Gastrocnemius medialis (tissue), 4 donors: ENCODE measurements at regions not wholly inside any gene's neighbourhood (a gene's known extent, or its start where the extent isn't known, plus 50 kb on each side); places are given as distances from the start of the nearest gene placed in this dataset.

ENCODE experiments used
- ATAC-seq, 2 donors: fragments of 150-250 bp; one replicate each; pipeline ENCODE4 v1.9.1; 2016
- DNase-seq, 2 donors: peaks; one replicate each; pipeline ENCODE4 v3.0.0-alpha.2; 2019
- H3K27ac ChIP-seq, 4 donors: fragments of 200-600 bp; sonication (generic); 1 replicate in 1 of 4; 2 replicates in 3 of 4; pipeline ENCODE4 v1.5.1; 2016 to 2018; ENCODE audit warnings: mild to moderate bottlenecking in 2 of 4, moderate library complexity in 1 of 4
- H3K27me3 ChIP-seq, 3 donors: fragments of 200-600 bp; sonication (generic) in 2 of 3; 1 replicate in 1 of 3; 2 replicates in 2 of 3; pipeline versions ENCODE4 v1.5.1 to v1.6.0; 2016 to 2019; ENCODE audit warnings: mild to moderate bottlenecking in 1 of 3, moderate library complexity in 1 of 3
- H3K36me3 ChIP-seq, 2 donors: fragments of 200-600 bp; sonication (generic) in 1 of 2; one replicate each; pipeline ENCODE4 v1.5.1; 2017 to 2018
- H3K4me1 ChIP-seq, 2 donors: fragments of 200-600 bp; sonication (generic) in 1 of 2; one replicate each; pipeline ENCODE4 v1.5.1; 2016 to 2017; ENCODE audit warnings: mild to moderate bottlenecking in 2 of 2
- H3K4me3 ChIP-seq, 4 donors: fragments of 200-600 bp; sonication (generic) in 3 of 4; 1 replicate in 1 of 4; 2 replicates in 3 of 4; pipeline ENCODE4 v1.5.1; 2016 to 2019; ENCODE audit warnings: mild to moderate bottlenecking in 2 of 4
- H3K9me3 ChIP-seq, 3 donors: fragments of 200-600 bp; sonication (generic) in 2 of 3; 1 replicate in 1 of 3; 2 replicates in 2 of 3; pipeline ENCODE4 v1.5.1; 2016 to 2019
- POLR2A ChIP-seq, 2 donors: fragments of 450-650 bp; IDR thresholded peaks; one replicate each; pipeline ENCODE4 v1.6.1; 2017; ENCODE audit warnings: antibody characterized with exemption in 2 of 2, mild to moderate bottlenecking in 2 of 2, moderate library complexity in 2 of 2
- in situ Hi-C, 4 donors: fragments of 200-750 bp; cut with MboI; loops; one replicate each; pipeline versions ENCODE4 v1.15.0 to v1.8.0; 2017; ENCODE audit warnings: low sequenced_read_pairs in 4 of 4
- intact Hi-C: fragments of 100-400 bp; cut with DNase I; formaldehyde crosslinking; loops from one replicate; pipeline ENCODE4 v1.15.1; 2023; ENCODE audit warnings: low total_unique reads
- TF ChIP-seq, protein P1 (sequence below), 5 experiments: fragments of 450-650 bp in 3 of 5; fragments of 200-600 bp in 2 of 5; sonication (generic) in 2 of 5; IDR thresholded peaks in 4 of 5; conservative IDR thresholded peaks in 1 of 5; 1 replicate in 4 of 5; 2 replicates in 1 of 5; pipeline ENCODE4 v1.5.1; 2016 to 2019; ENCODE audit warnings: antibody characterized with exemption in 5 of 5, mild to moderate bottlenecking in 3 of 5, moderate library complexity in 3 of 5

DNA sequence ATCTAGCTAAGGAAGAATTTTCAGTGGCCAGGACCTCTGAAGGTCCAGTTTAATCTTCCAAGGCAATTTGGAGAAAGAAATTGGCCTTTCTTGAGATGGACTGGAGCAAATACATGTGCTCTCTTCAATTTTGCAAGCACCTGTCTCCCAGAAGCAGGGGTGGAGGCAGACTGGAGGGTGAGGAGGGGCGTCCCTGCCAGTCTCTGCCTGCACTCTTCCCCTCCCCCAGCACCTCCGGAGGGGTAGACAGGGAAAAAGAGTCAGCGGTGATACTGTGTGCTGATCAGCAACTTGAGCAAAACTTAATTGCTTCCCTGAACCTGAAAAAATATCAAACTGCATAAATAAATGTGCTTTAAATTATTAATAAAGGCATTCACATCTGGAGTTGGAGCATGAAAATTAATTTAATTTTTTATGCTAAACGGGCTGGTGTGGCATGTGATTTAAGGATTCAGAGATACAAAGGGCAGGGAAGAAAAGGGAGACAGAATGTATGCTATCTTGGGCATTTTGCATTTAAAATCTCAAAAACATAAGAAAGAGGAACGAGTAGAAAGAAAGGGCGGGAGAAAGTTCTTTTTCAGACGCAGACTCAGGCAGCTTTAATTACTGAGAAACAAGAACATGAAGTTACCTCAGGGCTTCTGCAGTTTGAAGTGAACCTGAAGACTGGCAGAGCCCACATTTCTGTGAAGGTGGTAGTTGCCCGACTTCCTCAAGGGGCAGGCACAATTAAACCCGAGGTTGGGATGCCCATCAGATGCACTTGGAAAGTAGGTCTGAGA, 319.7 kb downstream of the UACA start:
- DNase-seq (no peak), ATAC-seq (no peak)
- TF ChIP-seq POLR2A (IDR thresholded peaks at IDR 0.05) = no peak
- TF ChIP-seq, protein P1, sequence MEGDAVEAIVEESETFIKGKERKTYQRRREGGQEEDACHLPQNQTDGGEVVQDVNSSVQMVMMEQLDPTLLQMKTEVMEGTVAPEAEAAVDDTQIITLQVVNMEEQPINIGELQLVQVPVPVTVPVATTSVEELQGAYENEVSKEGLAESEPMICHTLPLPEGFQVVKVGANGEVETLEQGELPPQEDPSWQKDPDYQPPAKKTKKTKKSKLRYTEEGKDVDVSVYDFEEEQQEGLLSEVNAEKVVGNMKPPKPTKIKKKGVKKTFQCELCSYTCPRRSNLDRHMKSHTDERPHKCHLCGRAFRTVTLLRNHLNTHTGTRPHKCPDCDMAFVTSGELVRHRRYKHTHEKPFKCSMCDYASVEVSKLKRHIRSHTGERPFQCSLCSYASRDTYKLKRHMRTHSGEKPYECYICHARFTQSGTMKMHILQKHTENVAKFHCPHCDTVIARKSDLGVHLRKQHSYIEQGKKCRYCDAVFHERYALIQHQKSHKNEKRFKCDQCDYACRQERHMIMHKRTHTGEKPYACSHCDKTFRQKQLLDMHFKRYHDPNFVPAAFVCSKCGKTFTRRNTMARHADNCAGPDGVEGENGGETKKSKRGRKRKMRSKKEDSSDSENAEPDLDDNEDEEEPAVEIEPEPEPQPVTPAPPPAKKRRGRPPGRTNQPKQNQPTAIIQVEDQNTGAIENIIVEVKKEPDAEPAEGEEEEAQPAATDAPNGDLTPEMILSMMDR (IDR thresholded peaks at IDR 0.05 in 4 of 5, conservative IDR thresholded peaks at IDR 0.05 in 1 of 5) = no peak
- intact Hi-C loops = no loop called here
- Histone ChIP-seq H3K4me3 (no peak overlapping the region), H3K27me3 (no peaks in the 10 kb centered on the region), H3K4me1 (no peaks in the 10 kb centered on the region), H3K36me3 (no peaks in the 10 kb centered on the region), H3K27ac (no peak overlapping the region), H3K9me3 (no peaks in the 10 kb centered on the region)
- in situ Hi-C loops = no loop called here

DNA sequence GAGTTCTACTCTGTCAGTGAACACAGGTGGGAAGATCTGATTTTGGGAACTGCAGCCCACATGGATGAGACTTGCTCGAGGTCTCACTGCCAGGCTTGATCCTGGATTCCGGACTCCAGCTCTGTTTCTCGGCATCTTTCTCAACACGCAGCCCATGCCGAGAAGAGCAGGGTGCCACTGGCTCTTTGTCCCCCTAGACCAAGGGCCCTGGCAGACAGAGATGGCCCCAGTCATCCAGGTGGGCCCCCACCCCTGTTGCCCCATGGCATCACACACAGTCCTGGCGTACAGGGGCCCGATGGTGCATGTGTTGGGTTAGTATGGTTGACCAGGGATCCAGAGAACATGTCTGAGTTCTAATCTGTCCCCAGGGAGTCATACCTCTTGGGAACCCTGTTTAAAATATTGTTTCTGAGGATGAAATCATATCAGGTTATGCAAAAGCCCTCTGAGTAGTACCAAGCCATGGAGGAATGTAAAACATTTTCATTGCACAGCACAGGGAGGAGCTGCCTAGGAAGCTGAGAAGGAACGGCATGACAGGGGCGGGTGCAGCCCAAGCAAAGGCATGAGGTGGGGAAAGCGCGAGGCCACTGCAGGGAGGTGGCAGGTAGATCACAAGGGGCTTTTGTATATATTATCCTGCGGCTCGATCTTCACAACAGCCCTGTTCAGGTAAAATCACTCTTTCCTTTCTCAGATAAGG, 320.6 kb downstream of the UACA start:
- Histone ChIP-seq H3K9me3 (no peaks in the 10 kb centered on the region), H3K4me1 (no peaks in the 10 kb centered on the region), H3K36me3 (no peaks in the 10 kb centered on the region), H3K27ac (no peak overlapping the region), H3K27me3 (no peaks in the 10 kb centered on the region), H3K4me3 (no peak overlapping the region)
- in situ Hi-C loops (no loop called here), intact Hi-C loops (no loop called here)
- ATAC-seq = no peak
- no peak for DNase-seq
- no peak for TF ChIP-seq POLR2A (IDR thresholded peaks at IDR 0.05)
- TF ChIP-seq, protein P1 (IDR thresholded peaks at IDR 0.05 in 4 of 5, conservative IDR thresholded peaks at IDR 0.05 in 1 of 5) = no peak

DNA sequence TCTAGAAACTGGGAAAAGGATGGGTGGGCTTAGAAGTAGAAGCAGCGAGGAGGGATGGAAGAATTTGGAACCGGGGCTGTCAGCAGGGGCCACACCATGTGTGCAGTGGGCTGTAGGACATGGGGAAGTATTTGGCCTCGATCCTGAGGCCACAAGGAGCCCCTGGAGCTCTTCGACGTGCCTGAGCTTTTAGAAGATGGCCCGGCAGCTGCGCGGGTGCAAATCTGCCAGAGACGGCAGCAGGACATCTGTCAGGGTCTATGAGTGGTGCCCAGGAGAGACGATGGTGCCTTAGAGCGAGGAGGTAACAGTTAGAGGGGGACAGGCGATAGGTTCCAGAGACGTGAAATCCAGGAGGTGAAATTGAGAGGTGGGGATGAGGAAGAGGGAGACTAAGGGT, 321.1 kb downstream of the UACA start:
- ATAC-seq (no peak), DNase-seq (no peak)
- intact Hi-C loops = no loop called here
- H3K4me3 ChIP-seq = no peak overlapping the region
- H3K4me1 ChIP-seq = no peaks in the 10 kb centered on the region
- no peaks in the 10 kb centered on the region for H3K27me3 ChIP-seq
- H3K27ac ChIP-seq = no peak overlapping the region
- no peaks in the 10 kb centered on the region for H3K9me3 ChIP-seq
- in situ Hi-C loops = no loop called here
- TF ChIP-seq, protein P1 (IDR thresholded peaks at IDR 0.05 in 4 of 5, conservative IDR thresholded peaks at IDR 0.05 in 1 of 5) = no peak
- TF ChIP-seq POLR2A (IDR thresholded peaks at IDR 0.05) = no peak
- no peaks in the 10 kb centered on the region for H3K36me3 ChIP-seq

DNA sequence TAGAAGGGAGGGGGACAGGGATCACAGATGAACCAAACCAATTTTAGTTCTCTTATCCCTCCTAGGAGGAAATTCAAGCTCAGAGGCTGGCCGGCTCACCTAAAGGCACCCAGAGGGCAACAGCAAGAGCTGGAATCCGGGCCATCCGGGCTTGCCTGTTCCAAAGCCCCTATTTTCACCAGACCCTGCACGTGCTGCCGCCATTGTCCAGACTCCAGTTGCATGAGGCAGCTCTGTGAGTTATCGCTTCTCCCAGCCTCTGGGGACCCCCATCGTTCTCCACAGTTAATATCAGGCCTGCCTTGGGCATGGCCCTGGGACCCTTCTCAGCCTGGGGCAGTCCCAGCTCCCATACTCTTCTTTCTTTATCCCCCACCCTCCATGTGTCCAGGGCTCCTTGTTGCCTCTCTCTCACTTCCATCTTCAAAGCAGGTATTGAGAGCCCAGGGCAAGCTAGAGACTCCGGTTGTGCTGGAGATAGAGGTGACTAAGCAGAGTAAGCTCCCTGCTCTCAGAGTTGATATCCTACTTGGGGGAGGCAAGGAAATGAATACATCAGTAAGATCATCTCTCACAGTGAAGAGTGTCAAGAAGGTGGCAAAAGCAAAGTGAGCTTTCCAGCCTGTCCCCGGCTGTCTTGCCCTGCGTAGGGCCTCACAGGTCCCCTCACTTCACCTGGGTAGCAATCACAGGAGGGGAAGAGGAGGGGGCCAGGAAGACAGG, 322.8 kb downstream of the UACA start:
- Histone ChIP-seq H3K4me1 (no peaks in the 10 kb centered on the region), H3K27ac (no peak overlapping the region), H3K9me3 (no peaks in the 10 kb centered on the region), H3K36me3 (no peaks in the 10 kb centered on the region), H3K27me3 (no peaks in the 10 kb centered on the region), H3K4me3 (no peak overlapping the region)
- ATAC-seq (no peak), DNase-seq (no peak)
- in situ Hi-C loops = no loop called here
- no peak for TF ChIP-seq POLR2A (IDR thresholded peaks at IDR 0.05)
- TF ChIP-seq, protein P1 (IDR thresholded peaks at IDR 0.05 in 4 of 5, conservative IDR thresholded peaks at IDR 0.05 in 1 of 5) = no peak
- intact Hi-C loops = no loop called here
